Skeletal muscle satellite cell (primary cell): ENCODE measurements at regions not wholly inside any gene's neighbourhood (a gene's known extent, or its start where the extent isn't known, plus 50 kb on each side); places are given as distances from the start of the nearest gene placed in this dataset.

ENCODE experiments used
- H3K27me3 ChIP-seq: 2 replicates; pipeline ENCODE4 v1.7.0; 2013; ENCODE audit warnings: low read length; ENCODE audit not compliant: control insufficient read depth, insufficient read depth
- H3K36me3 ChIP-seq: 2 replicates; pipeline ENCODE4 v1.7.0; 2013; ENCODE audit warnings: mild to moderate bottlenecking, control low read depth, low read length; ENCODE audit not compliant: insufficient read depth
- H3K4me1 ChIP-seq: 2 replicates; pipeline ENCODE4 v1.7.0; 2013; ENCODE audit warnings: low read length; ENCODE audit not compliant: control insufficient read depth, insufficient read depth
- H3K4me2 ChIP-seq: 2 replicates; pipeline ENCODE4 v1.7.0; 2013; ENCODE audit warnings: mild to moderate bottlenecking, low read length
- H3K4me3 ChIP-seq: 2 replicates; pipeline ENCODE4 v1.7.0; 2013; ENCODE audit warnings: low read length
- H3K9ac ChIP-seq: 2 replicates; pipeline ENCODE4 v1.7.0; 2013; ENCODE audit warnings: mild to moderate bottlenecking, low read depth, low read length, moderate library complexity
- H3K9me3 ChIP-seq: replicated peaks from 2 replicates; pipeline ENCODE4 v1.7.0; 2013; ENCODE audit warnings: mild to moderate bottlenecking, control low read depth, low read length

GRCh38 chrX:124791492-124792095 is 445.2 kb downstream of the SH2D1A start:
- Histone ChIP-seq H3K27me3 (no peaks in the 10 kb centered on the region), H3K9me3 (no peaks in the 10 kb centered on the region), H3K36me3 (no peaks in the 10 kb centered on the region), H3K4me3 (no peak overlapping the region), H3K9ac (no peak overlapping the region), H3K4me1 (no peaks in the 10 kb centered on the region), H3K4me2 (no peak overlapping the region)

- Histone ChIP-seq H3K4me1 (no peaks in the 10 kb centered on the region), H3K9me3 (no peaks in the 10 kb centered on the region), H3K9ac (no peak overlapping the region), H3K36me3 (no peaks in the 10 kb centered on the region), H3K4me2 (no peak overlapping the region), H3K4me3 (no peak overlapping the region), H3K27me3 (no peaks in the 10 kb centered on the region)
Measured at GRCh38 chrX:124796989-124797388, 450.6 kb downstream of the SH2D1A start.

GRCh38 chrX:124804962-124805361 is 458.6 kb downstream of the SH2D1A start:
- no peak overlapping the region for H3K4me2 ChIP-seq
- no peak overlapping the region for H3K4me3 ChIP-seq
- H3K9me3 ChIP-seq: no peaks in the 10 kb centered on the region
- H3K36me3 ChIP-seq: no peaks in the 10 kb centered on the region
- no peaks in the 10 kb centered on the region for H3K27me3 ChIP-seq
- H3K9ac ChIP-seq: no peak overlapping the region
- no peaks in the 10 kb centered on the region for H3K4me1 ChIP-seq

- H3K4me2 ChIP-seq: no peak overlapping the region
- H3K36me3 ChIP-seq: no peaks in the 10 kb centered on the region
- H3K27me3 ChIP-seq: no peaks in the 10 kb centered on the region
- no peak overlapping the region for H3K9ac ChIP-seq
- no peaks in the 10 kb centered on the region for H3K9me3 ChIP-seq
- H3K4me3 ChIP-seq: no peak overlapping the region
- H3K4me1 ChIP-seq: no peaks in the 10 kb centered on the region
Measured at GRCh38 chrX:124805486-124805885, 459.1 kb downstream of the SH2D1A start.

- Histone ChIP-seq H3K4me3 (no peak overlapping the region), H3K9me3 (no peaks in the 10 kb centered on the region), H3K27me3 (no peaks in the 10 kb centered on the region), H3K9ac (no peak overlapping the region), H3K4me1 (no peaks in the 10 kb centered on the region), H3K36me3 (no peaks in the 10 kb centered on the region), H3K4me2 (no peak overlapping the region)
Measured at GRCh38 chrX:124814106-124814505, 467.7 kb downstream of the SH2D1A start.

- H3K9me3 ChIP-seq: no peaks in the 10 kb centered on the region
- H3K9ac ChIP-seq: no peak overlapping the region
- no peaks in the 10 kb centered on the region for H3K4me1 ChIP-seq
- no peaks in the 10 kb centered on the region for H3K36me3 ChIP-seq
- no peaks in the 10 kb centered on the region for H3K27me3 ChIP-seq
- no peak overlapping the region for H3K4me2 ChIP-seq
- no peak overlapping the region for H3K4me3 ChIP-seq
Measured at GRCh38 chrX:124818033-124818432, 471.7 kb downstream of the SH2D1A start.

- H3K9ac ChIP-seq: no peak overlapping the region
- no peaks in the 10 kb centered on the region for H3K36me3 ChIP-seq
- no peak overlapping the region for H3K4me3 ChIP-seq
- no peaks in the 10 kb centered on the region for H3K4me1 ChIP-seq
- no peaks in the 10 kb centered on the region for H3K9me3 ChIP-seq
- H3K4me2 ChIP-seq: no peak overlapping the region
- no peaks in the 10 kb centered on the region for H3K27me3 ChIP-seq
Measured at GRCh38 chrX:124818764-124819163, 472.4 kb downstream of the SH2D1A start.

- no peak overlapping the region for H3K9ac ChIP-seq
- H3K27me3 ChIP-seq: no peaks in the 10 kb centered on the region
- no peaks in the 10 kb centered on the region for H3K36me3 ChIP-seq
- H3K4me1 ChIP-seq: no peaks in the 10 kb centered on the region
- no peak overlapping the region for H3K4me3 ChIP-seq
- H3K9me3 ChIP-seq: no peaks in the 10 kb centered on the region
- H3K4me2 ChIP-seq: no peak overlapping the region
Measured at GRCh38 chrX:124820738-124821137, 474.4 kb downstream of the SH2D1A start.

GRCh38 chrX:124827258-124827845 is 481.0 kb downstream of the SH2D1A start:
- H3K36me3 ChIP-seq: no peaks in the 10 kb centered on the region
- H3K4me1 ChIP-seq: no peaks in the 10 kb centered on the region
- H3K27me3 ChIP-seq: no peaks in the 10 kb centered on the region
- H3K9ac ChIP-seq: no peak overlapping the region
- H3K4me3 ChIP-seq: no peak overlapping the region
- H3K4me2 ChIP-seq: no peak overlapping the region
- no peaks in the 10 kb centered on the region for H3K9me3 ChIP-seq

GRCh38 chrX:124829930-124830329 is 483.6 kb downstream of the SH2D1A start:
- Histone ChIP-seq H3K4me1 (no peaks in the 10 kb centered on the region), H3K9me3 (no peaks in the 10 kb centered on the region), H3K36me3 (no peaks in the 10 kb centered on the region), H3K4me2 (no peak overlapping the region), H3K4me3 (no peak overlapping the region), H3K9ac (no peak overlapping the region), H3K27me3 (no peaks in the 10 kb centered on the region)

- no peaks in the 10 kb centered on the region for H3K4me1 ChIP-seq
- H3K36me3 ChIP-seq: no peaks in the 10 kb centered on the region
- H3K9ac ChIP-seq: no peak overlapping the region
- H3K27me3 ChIP-seq: no peaks in the 10 kb centered on the region
- H3K9me3 ChIP-seq: no peaks in the 10 kb centered on the region
- no peak overlapping the region for H3K4me3 ChIP-seq
- no peak overlapping the region for H3K4me2 ChIP-seq
Measured at GRCh38 chrX:124836786-124837185, 482.9 kb upstream of the TEX13C start.

- H3K9ac ChIP-seq: no peak overlapping the region
- no peak overlapping the region for H3K4me3 ChIP-seq
- H3K4me2 ChIP-seq: no peak overlapping the region
- H3K9me3 ChIP-seq: no peaks in the 10 kb centered on the region
- no peaks in the 10 kb centered on the region for H3K27me3 ChIP-seq
- H3K4me1 ChIP-seq: no peaks in the 10 kb centered on the region
- no peaks in the 10 kb centered on the region for H3K36me3 ChIP-seq
Measured at GRCh38 chrX:124842205-124842604, 477.5 kb upstream of the TEX13C start.
